NOMO-1 treated with DMSO at 0.1 percent for 48 hours (cell line): ENCODE measurements at regions not wholly inside any gene's neighbourhood (a gene's known extent, or its start where the extent isn't known, plus 50 kb on each side); places are given as distances from the start of the nearest gene placed in this dataset.
"Not testable (repeated sequence)": the region's sequence is repeated elsewhere in the genome, so short reads cannot be mapped to it uniquely, and the experiment has no call there.

Source experiments
- DNase-seq: peaks from one replicate; lab custom pipeline; 2025; ENCODE audit not compliant: unreplicated experiment; lab: John Stamatoyannopoulos, UW

- peak; percentile 17 for DNase-seq
Observed at GRCh38 chr3:154904328-154904727, 175.8 kb upstream of the MME start.

- not testable (repeated sequence) for DNase-seq
Observed at GRCh38 chr3:154902495-154902894, 177.6 kb upstream of the MME start.

- no peak for DNase-seq
Observed at GRCh38 chr3:154901278-154901677, 178.8 kb upstream of the MME start.

- DNase-seq, result no peak
Observed at GRCh38 chr3:154900816-154901215, 179.3 kb upstream of the MME start.

GRCh38 chr3:154898916-154899315 lies 181.2 kb upstream of the MME start:
- DNase-seq, result no peak

GRCh38 chr3:154898443-154898842 lies 181.7 kb upstream of the MME start:
- no peak for DNase-seq

GRCh38 chr3:154893813-154894212 lies 186.3 kb upstream of the MME start:
- no peak for DNase-seq

- no peak for DNase-seq
Observed at GRCh38 chr3:154889227-154889634, 190.9 kb upstream of the MME start.

GRCh38 chr3:154887869-154888268 lies 192.2 kb upstream of the MME start:
- no peak for DNase-seq

GRCh38 chr3:154886437-154886836 lies 193.7 kb upstream of the MME start:
- DNase-seq, result no peak

GRCh38 chr3:154885418-154885817 lies 194.7 kb upstream of the MME start:
- no peak for DNase-seq

- DNase-seq, result no peak
Observed at GRCh38 chr3:154884952-154885351, 195.2 kb upstream of the MME start.

- DNase-seq, result no peak
Observed at GRCh38 chr3:154875142-154875541, 205.0 kb upstream of the MME start.

- no peak for DNase-seq
Observed at GRCh38 chr3:154872696-154873095, 207.4 kb upstream of the MME start.

- no peak for DNase-seq
Observed at GRCh38 chr3:154872074-154872473, 208.0 kb upstream of the MME start.

GRCh38 chr3:154864947-154865346 lies 215.2 kb upstream of the MME start:
- no peak for DNase-seq

GRCh38 chr3:154862265-154862664 lies 217.9 kb upstream of the MME start:
- no peak for DNase-seq

GRCh38 chr3:154852998-154853397 lies 227.1 kb upstream of the MME start:
- DNase-seq, result not testable (repeated sequence)

GRCh38 chr3:154852515-154852914 lies 227.6 kb upstream of the MME start:
- DNase-seq, result no peak

- no peak for DNase-seq
Observed at GRCh38 chr3:154851644-154852043, 228.5 kb upstream of the MME start.

GRCh38 chr3:154850921-154851320 lies 229.2 kb upstream of the MME start:
- no peak for DNase-seq

- DNase-seq, result no peak
Observed at GRCh38 chr3:154849408-154849807, 230.7 kb upstream of the MME start.

GRCh38 chr3:154844863-154845262 lies 235.3 kb upstream of the MME start:
- peak; percentile 46 for DNase-seq

- DNase-seq, result no peak
Observed at GRCh38 chr3:154843647-154844046, 236.5 kb upstream of the MME start.
